ENCODE measurements at regions not wholly inside any gene's neighbourhood (a gene's known extent, or its start where the extent isn't known, plus 50 kb on each side); places are given as distances from the start of the nearest gene placed in this dataset.

- no peak overlapping the region for H3K4me2 ChIP-seq
- H4K20me1 ChIP-seq (ENCODE audit: insufficient read depth): no peaks in the 10 kb centered on the region
- H3K9ac ChIP-seq: no peak overlapping the region
- TF ChIP-seq, protein P1, sequence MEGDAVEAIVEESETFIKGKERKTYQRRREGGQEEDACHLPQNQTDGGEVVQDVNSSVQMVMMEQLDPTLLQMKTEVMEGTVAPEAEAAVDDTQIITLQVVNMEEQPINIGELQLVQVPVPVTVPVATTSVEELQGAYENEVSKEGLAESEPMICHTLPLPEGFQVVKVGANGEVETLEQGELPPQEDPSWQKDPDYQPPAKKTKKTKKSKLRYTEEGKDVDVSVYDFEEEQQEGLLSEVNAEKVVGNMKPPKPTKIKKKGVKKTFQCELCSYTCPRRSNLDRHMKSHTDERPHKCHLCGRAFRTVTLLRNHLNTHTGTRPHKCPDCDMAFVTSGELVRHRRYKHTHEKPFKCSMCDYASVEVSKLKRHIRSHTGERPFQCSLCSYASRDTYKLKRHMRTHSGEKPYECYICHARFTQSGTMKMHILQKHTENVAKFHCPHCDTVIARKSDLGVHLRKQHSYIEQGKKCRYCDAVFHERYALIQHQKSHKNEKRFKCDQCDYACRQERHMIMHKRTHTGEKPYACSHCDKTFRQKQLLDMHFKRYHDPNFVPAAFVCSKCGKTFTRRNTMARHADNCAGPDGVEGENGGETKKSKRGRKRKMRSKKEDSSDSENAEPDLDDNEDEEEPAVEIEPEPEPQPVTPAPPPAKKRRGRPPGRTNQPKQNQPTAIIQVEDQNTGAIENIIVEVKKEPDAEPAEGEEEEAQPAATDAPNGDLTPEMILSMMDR (conservative IDR thresholded peaks at IDR 0.05; ENCODE audit: low read depth, low read length): no peak
- no peaks in the 10 kb centered on the region for H3K27me3 ChIP-seq (ENCODE audit: insufficient read depth, low read depth)
- H3K36me3 ChIP-seq (ENCODE audit: insufficient read depth): no peaks in the 10 kb centered on the region
- no peaks in the 10 kb centered on the region for H3K4me1 ChIP-seq (ENCODE audit: low read depth, poor library complexity, severe bottlenecking)
- no peaks in the 10 kb centered on the region for H3K79me2 ChIP-seq (ENCODE audit: insufficient read depth, low read depth)
- no peak overlapping the region for H3K4me3 ChIP-seq (IDR thresholded peaks at IDR 0.05; ENCODE audit: insufficient read depth, low read depth, low read length)
- no peak overlapping the region for H2AFZ ChIP-seq (ENCODE audit: low read depth)
- H3K27ac ChIP-seq: no peak overlapping the region
Measured at GRCh38 chr5:27911216-27911615, 872.8 kb upstream of the CDH9 start.

DNA sequence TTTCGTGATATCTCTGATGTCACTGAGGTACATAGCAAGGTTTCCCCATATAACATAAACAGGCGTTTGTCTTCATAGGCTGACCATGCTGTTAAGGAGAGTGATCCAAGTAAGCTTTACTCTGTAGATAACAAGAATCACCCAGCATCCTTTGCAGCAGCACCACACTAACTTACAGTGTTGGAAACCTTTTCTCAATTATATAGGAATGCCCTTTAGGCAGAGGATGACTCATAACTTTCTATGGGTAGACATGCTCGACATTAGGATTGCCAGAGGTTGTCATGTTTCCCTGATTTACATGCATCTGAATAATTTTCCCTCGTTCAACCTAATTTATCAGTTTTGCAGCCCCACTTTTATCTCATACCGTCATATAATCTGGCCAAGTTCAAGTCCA is 870.0 kb upstream of the CDH9 start:
- no peaks in the 10 kb centered on the region for H4K20me1 ChIP-seq (ENCODE audit: insufficient read depth)
- no peaks in the 10 kb centered on the region for H3K36me3 ChIP-seq (ENCODE audit: insufficient read depth)
- H3K4me2 ChIP-seq: no peak overlapping the region
- no peak overlapping the region for H3K9ac ChIP-seq
- H3K27me3 ChIP-seq (ENCODE audit: insufficient read depth, low read depth): no peaks in the 10 kb centered on the region
- no peak overlapping the region for H3K4me3 ChIP-seq (IDR thresholded peaks at IDR 0.05; ENCODE audit: insufficient read depth, low read depth, low read length)
- no peaks in the 10 kb centered on the region for H3K79me2 ChIP-seq (ENCODE audit: insufficient read depth, low read depth)
- TF ChIP-seq, protein P1 (conservative IDR thresholded peaks at IDR 0.05; ENCODE audit: low read depth, low read length): no peak
- H3K4me1 ChIP-seq (ENCODE audit: low read depth, poor library complexity, severe bottlenecking): no peaks in the 10 kb centered on the region
- no peak overlapping the region for H3K27ac ChIP-seq
- H2AFZ ChIP-seq (ENCODE audit: low read depth): no peak overlapping the region

GRCh38 chr5:27906931-27907601 is 868.7 kb upstream of the CDH9 start:
- no peak overlapping the region for H3K4me2 ChIP-seq
- H3K79me2 ChIP-seq (ENCODE audit: insufficient read depth, low read depth): no peaks in the 10 kb centered on the region
- H3K36me3 ChIP-seq (ENCODE audit: insufficient read depth): no peaks in the 10 kb centered on the region
- no peaks in the 10 kb centered on the region for H4K20me1 ChIP-seq (ENCODE audit: insufficient read depth)
- H3K27ac ChIP-seq: no peak overlapping the region
- no peak overlapping the region for H3K4me3 ChIP-seq (IDR thresholded peaks at IDR 0.05; ENCODE audit: insufficient read depth, low read depth, low read length)
- no peak overlapping the region for H3K9ac ChIP-seq
- H3K27me3 ChIP-seq (ENCODE audit: insufficient read depth, low read depth): no peaks in the 10 kb centered on the region
- TF ChIP-seq, protein P1 (conservative IDR thresholded peaks at IDR 0.05; ENCODE audit: low read depth, low read length): no peak
- H3K4me1 ChIP-seq (ENCODE audit: low read depth, poor library complexity, severe bottlenecking): no peaks in the 10 kb centered on the region
- no peak overlapping the region for H2AFZ ChIP-seq (ENCODE audit: low read depth)

GRCh38 chr5:27906481-27906880 is 868.1 kb upstream of the CDH9 start:
- no peaks in the 10 kb centered on the region for H3K27me3 ChIP-seq (ENCODE audit: insufficient read depth, low read depth)
- TF ChIP-seq, protein P1 (conservative IDR thresholded peaks at IDR 0.05; ENCODE audit: low read depth, low read length): no peak
- H3K36me3 ChIP-seq (ENCODE audit: insufficient read depth): no peaks in the 10 kb centered on the region
- no peak overlapping the region for H3K27ac ChIP-seq
- no peaks in the 10 kb centered on the region for H4K20me1 ChIP-seq (ENCODE audit: insufficient read depth)
- no peak overlapping the region for H2AFZ ChIP-seq (ENCODE audit: low read depth)
- no peak overlapping the region for H3K4me2 ChIP-seq
- H3K79me2 ChIP-seq (ENCODE audit: insufficient read depth, low read depth): no peaks in the 10 kb centered on the region
- H3K4me3 ChIP-seq (IDR thresholded peaks at IDR 0.05; ENCODE audit: insufficient read depth, low read depth, low read length): no peak overlapping the region
- no peaks in the 10 kb centered on the region for H3K4me1 ChIP-seq (ENCODE audit: low read depth, poor library complexity, severe bottlenecking)
- H3K9ac ChIP-seq: no peak overlapping the region
